Large intestine (tissue), 3 donors: ENCODE measurements at regions not wholly inside any gene's neighbourhood (a gene's known extent, or its start where the extent isn't known, plus 50 kb on each side); places are given as distances from the start of the nearest gene placed in this dataset.
"Not testable (repeated sequence)": the region's sequence is repeated elsewhere in the genome, so short reads cannot be mapped to it uniquely, and the experiment has no call there.

Experiments used
- DNase-seq, 2 donors: peaks; one replicate each; pipeline versions ENCODE4 v3.0.0 to v3.0.0-alpha.2; 2013
- H3K27ac ChIP-seq: one replicate; pipeline ENCODE4 v1.5.1; 2013; ENCODE audit warnings: low read length
- H3K27me3 ChIP-seq: 2 replicates; pipeline ENCODE4 v1.6.1; 2013; ENCODE audit warnings: low read length; ENCODE audit not compliant: control insufficient read depth, insufficient read depth
- H3K36me3 ChIP-seq: 2 replicates; pipeline ENCODE4 v1.6.1; 2013; ENCODE audit warnings: low read length; ENCODE audit not compliant: control insufficient read depth, insufficient read depth
- H3K4me1 ChIP-seq: one replicate; pipeline ENCODE4 v1.6.1; 2013; ENCODE audit warnings: low read length; ENCODE audit not compliant: control insufficient read depth, insufficient read depth
- H3K4me3 ChIP-seq: one replicate; pipeline ENCODE4 v1.5.1; 2013; ENCODE audit warnings: low read length
- H3K9me3 ChIP-seq: one replicate; pipeline ENCODE4 v1.6.1; 2013; ENCODE audit warnings: mild to moderate bottlenecking, low read depth, low read length, moderate library complexity; ENCODE audit not compliant: control insufficient read depth
- WGBS: methylation state at CpG from one replicate; pipeline ENCODE4 v1.1.5; 2013; ENCODE audit warnings: low lambda C conversion rate; ENCODE audit not compliant: insufficient coverage; 5-methylcytosine and 5-hydroxymethylcytosine counted together

- not testable (repeated sequence) for H3K4me1 ChIP-seq, H3K36me3 ChIP-seq, H3K27me3 ChIP-seq, H3K27ac ChIP-seq, DNase-seq, H3K4me3 ChIP-seq
- peaks cover 13% of the 10 kb centered on the region for H3K9me3 ChIP-seq
- WGBS = no CpG with 5 or more reads among the region's 5 CpGs
Measured at GRCh38 chr6:147651-148050, 144.6 kb upstream of the DUSP22 start.

DNA sequence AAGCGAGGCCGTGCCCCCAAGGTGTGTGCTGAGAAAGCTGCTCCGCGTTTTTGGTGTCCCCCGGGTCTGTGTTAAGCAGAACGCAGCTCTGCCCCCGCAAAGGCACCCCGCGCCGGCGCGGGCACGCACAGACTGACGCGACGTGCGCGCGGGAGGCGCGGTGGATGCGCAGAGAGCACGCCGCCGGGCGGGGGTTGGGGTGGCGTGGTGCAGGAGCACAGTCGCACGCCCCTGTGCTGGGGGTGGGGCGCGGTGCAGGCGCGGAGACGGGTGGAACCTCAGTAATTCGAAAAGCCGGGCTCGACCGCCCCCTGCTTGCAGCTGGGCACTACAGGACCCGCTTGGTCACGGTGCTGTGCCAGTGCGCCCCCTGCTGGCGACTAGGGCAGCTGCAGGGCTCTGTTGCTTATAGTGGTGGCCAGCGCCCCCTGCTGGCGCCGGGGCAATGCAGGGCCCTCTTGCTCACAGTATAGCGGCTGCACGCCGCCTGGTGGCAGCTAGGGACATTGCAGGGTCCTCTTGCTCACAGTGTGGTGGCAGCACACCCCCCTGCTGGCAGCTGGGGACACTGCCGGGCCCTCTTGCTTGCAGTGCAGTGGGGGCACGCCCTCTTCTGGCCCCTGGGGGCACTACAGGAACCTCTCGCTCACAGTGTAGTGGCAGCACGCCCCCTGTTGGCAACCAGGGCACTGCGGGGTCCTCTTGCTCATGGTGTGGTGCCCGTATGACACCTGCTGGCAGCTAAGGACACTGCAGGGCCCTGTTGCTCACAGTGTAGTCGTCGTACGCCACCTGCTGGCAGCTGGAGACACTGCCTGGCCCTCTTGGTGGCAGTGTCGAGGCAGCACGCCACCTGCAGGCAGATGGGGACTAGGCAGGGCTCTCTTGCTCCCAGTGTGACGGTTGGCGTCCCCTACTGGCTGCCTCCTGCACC, 144.0 kb upstream of the DUSP22 start:
- H3K36me3 ChIP-seq, H3K27me3 ChIP-seq, H3K4me3 ChIP-seq, H3K4me1 ChIP-seq, H3K27ac ChIP-seq, DNase-seq: not testable (repeated sequence)
- WGBS = no CpG with 5 or more reads among the region's 61 CpGs
- H3K9me3 ChIP-seq = peaks cover 13% of the 10 kb centered on the region

GRCh38 chr6:150147-150546, 142.1 kb upstream of the DUSP22 start:
- peaks cover 13% of the 10 kb centered on the region for H3K9me3 ChIP-seq
- not testable (repeated sequence) for H3K27ac ChIP-seq, H3K4me1 ChIP-seq, H3K4me3 ChIP-seq, H3K36me3 ChIP-seq, DNase-seq, H3K27me3 ChIP-seq
- 40% methylated on average over 1 of the region's 1 CpG for WGBS

GRCh38 chr6:152436-152835, 139.9 kb upstream of the DUSP22 start:
- not testable (repeated sequence) for H3K27me3 ChIP-seq, DNase-seq, H3K4me3 ChIP-seq, H3K4me1 ChIP-seq, H3K27ac ChIP-seq, H3K36me3 ChIP-seq
- 60% methylated on average over 2 of the region's 3 CpGs for WGBS
- peaks cover 13% of the 10 kb centered on the region for H3K9me3 ChIP-seq

DNA sequence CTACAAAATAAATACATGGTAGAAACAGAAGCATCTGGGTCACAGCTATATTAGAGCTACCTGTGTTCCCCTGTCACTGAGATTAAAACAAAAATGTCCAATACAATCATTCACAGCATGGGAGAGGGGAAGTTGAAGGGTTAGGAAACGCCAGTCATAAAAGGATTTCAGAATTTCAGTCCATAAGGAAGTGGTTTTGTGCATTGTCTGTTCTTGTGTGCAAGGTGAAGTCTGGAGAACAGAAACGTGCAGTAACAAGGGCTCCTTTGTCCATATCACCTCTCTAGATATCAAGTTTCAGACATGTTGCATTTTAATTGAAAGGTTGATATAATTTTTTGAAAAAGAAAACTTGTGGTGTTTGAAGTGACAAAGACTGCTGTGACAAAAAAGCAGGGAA, 139.3 kb upstream of the DUSP22 start:
- H3K27ac ChIP-seq, H3K9me3 ChIP-seq, DNase-seq, H3K27me3 ChIP-seq, H3K36me3 ChIP-seq, H3K4me3 ChIP-seq, H3K4me1 ChIP-seq: not testable (repeated sequence)
- no CpG with 5 or more reads among the region's 2 CpGs for WGBS

DNA sequence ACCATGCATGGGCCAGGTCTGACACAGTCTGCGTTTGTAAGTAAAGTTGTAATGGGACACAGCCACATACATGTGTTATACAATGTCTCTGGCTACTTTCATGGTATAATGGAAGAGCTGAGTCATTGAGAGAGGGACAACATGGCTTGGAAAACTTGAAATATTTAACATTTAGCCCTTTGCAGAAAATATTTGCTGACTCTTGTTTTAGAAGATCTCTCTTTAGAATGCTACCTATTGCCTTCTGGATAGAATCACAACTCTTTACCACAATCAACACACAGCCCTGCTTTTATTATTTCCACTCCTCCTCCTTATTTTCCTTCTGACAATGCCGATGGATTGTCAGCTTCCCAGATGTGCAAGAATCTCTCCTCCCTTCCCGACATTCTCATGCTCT, 138.4 kb upstream of the DUSP22 start:
- not testable (repeated sequence) for H3K27me3 ChIP-seq, H3K4me1 ChIP-seq, H3K4me3 ChIP-seq, H3K36me3 ChIP-seq, H3K27ac ChIP-seq, DNase-seq, H3K9me3 ChIP-seq
- no CpG with 5 or more reads among the region's 3 CpGs for WGBS

GRCh38 chr6:154321-155092, 137.8 kb upstream of the DUSP22 start:
- not testable (repeated sequence) for H3K9me3 ChIP-seq, H3K36me3 ChIP-seq, H3K27me3 ChIP-seq, H3K27ac ChIP-seq, H3K4me1 ChIP-seq, H3K4me3 ChIP-seq, DNase-seq
- WGBS = no CpG with 5 or more reads among the region's 9 CpGs

DNA sequence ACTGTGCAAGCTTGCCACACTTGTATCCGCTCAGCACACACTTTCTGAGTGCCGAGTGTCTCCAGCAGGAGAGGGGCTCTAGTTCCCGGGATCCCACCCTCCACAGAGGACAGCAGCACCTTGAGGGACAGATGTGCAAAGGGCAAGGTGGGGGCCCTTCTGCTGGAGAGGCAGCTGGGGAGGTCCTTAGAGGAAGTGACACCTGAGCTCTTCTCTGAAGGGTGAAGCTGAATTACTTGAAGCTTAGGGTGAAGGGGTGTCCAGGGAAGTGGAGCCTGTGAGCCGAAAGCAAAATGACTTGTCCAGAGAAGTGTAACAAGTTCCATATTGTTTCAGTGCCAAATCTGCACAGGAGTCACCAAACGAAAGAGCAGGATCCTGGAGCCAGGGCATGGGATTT, 136.3 kb upstream of the DUSP22 start:
- no peak for DNase-seq
- H3K36me3 ChIP-seq = no peaks in the 10 kb centered on the region
- no peak overlapping the region for H3K27ac ChIP-seq
- no peaks in the 10 kb centered on the region for H3K27me3 ChIP-seq
- no CpG with 5 or more reads among the region's 5 CpGs for WGBS
- no peaks in the 10 kb centered on the region for H3K4me1 ChIP-seq
- H3K9me3 ChIP-seq = no peaks in the 10 kb centered on the region
- H3K4me3 ChIP-seq = no peak overlapping the region

- H3K27me3 ChIP-seq, DNase-seq: not testable (repeated sequence)
Measured at GRCh38 chr6:156441-157140, 135.7 kb upstream of the DUSP22 start.

DNA sequence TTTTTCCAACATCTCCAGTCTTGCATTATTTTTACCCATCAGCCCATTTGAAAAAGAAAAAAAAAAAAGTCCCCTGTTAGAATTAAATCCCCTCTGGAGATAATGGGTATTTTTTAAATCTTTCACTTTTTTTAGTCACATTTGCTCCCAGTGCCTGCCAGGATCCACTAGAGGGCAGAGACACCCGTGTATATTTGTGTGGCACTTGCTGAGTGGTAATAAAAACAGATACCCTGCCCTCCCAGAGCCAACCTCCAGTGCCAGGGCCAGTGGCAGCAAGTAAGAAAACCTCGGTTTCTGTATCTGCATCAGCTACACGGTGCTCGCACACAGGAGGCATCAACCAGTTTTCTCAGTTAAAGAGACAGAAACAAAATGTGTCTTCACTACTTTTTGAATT, 135.1 kb upstream of the DUSP22 start:
- H3K36me3 ChIP-seq, H3K9me3 ChIP-seq, H3K4me3 ChIP-seq, H3K27ac ChIP-seq, H3K4me1 ChIP-seq, H3K27me3 ChIP-seq, DNase-seq: not testable (repeated sequence)
- WGBS = 100% methylated on average over 1 of the region's 4 CpGs

More at GRCh38 chr6:156441-157140, 135.7 kb upstream of the DUSP22 start:
- not testable (repeated sequence) for H3K4me3 ChIP-seq, H3K36me3 ChIP-seq, H3K9me3 ChIP-seq, H3K4me1 ChIP-seq, H3K27ac ChIP-seq
- WGBS = no CpG with 5 or more reads among the region's 4 CpGs
